Hematopoietic multipotent progenitor cell treated with erythropoietin and hydrocortisone succinate and interleukin-3 and kit ligand, for 17 days (in vitro differentiated cells): ENCODE measurements at regions not wholly inside any gene's neighbourhood (a gene's known extent, or its start where the extent isn't known, plus 50 kb on each side); places are given as distances from the start of the nearest gene placed in this dataset.
A peak's percentile ranks its signal among the peaks of the same experiment; 100 is the strongest.

ENCODE experiments used
- DNase-seq: peaks from one replicate; pipeline ENCODE4 v3.0.0-alpha.2; 2015; ENCODE audit warnings: low spot score

- no peak for DNase-seq
Observed at GRCh38 chr10:31081937-31082840, 50.5 kb upstream of the ZNF438 start.

DNA sequence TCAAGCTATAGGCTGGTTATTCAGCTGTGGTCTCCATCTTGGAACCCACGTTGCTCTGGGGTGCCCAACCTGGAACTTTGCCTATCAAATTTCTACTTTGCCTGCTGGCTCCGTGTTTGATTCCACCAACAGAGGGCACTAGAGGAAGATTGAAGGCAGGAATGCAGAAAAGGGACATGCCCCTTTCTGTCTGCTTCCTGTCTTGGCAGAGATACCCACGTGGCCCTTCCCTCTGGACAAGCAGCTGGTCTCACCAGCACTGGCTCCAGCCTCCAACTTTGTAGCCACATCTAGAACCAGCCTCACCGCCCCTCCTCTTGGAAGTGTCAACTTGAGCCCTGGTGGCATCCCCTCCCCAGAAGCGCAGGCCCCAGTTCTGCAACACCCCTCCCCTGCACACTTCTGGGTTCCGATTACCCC is 52.1 kb upstream of the ZNF438 start:
- DNase-seq: peak; percentile 11

- no peak for DNase-seq
Observed at GRCh38 chr10:31087011-31087410, 55.3 kb upstream of the ZNF438 start.

- DNase-seq: no peak
Observed at GRCh38 chr10:31087851-31088250, 56.2 kb upstream of the ZNF438 start.

DNA sequence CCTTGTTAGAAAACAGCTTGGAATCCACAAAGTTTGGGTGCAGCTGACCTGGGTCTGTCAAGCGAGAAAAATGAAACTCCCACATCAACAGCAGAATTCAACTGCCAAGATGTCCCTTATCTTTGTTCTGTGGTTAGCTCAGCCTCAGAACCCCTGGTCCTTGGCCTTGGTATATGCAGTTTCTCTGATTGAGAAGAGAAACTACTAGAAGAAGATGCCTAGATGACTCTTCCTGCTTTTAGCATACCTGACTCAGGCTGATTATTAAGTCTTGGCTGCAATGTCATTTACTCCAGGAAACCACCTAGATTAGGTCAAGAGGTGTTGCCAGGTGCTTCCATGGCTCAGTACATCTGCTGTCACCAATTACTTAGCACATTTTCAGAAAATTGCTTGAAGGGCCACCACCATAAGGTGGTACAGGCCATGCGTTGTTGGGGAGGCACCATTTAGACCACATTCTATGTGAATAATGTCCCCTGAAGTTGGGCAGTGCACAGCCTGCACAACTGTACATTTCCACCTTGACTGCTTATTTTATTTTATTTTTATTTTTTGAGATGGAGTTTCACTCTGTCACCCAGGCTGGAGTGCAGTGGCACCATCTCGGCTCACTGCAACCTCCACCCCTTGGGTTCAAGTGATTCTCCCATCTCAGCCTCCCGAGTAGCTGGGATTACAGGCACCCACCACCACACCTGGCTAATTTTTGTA is 59.4 kb upstream of the ZNF438 start:
- no peak for DNase-seq

DNA sequence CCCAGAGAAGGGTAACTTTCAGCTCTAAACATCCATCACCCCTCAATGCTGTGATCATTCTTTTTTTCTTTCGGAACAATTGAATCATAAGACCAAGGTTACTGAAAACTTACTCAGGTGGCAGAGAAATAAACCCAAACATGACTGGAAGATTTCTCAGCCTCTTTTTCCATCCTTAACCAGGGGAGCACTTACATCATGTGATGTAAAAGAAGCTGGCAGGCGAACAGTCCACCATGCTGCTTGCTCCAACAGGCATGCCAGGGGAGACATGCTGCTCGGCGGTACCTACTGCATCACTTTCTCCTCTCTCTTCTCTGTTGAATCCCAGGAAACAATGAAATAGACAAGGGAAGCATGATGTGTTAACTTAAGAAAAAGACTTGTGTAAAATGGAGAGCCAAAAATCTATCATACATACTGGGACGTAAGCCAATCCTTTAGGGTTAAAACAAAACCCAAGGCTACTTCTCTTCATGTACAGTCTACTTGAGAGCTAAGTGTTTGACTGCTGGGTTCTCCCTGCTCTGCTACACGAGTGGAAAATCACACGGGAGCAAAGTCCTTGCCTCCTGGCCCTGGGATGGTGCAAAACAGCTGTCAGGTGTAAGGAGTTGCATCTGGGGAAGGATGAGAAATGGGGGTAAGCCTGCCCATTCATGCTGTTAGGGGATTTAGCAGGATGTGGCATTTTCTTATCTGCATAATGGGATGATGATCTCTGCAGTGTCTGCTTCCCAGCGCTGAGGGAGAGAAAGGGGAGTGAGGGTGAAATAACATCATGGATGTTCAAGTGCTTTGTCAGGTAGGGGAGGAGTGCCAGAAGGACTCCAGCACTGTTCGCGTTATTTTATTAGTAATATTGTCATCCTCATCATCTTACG is 64.3 kb upstream of the ZNF438 start:
- no peak for DNase-seq

- DNase-seq: no peak
Observed at GRCh38 chr10:31098046-31098445, 66.4 kb upstream of the ZNF438 start.

DNA sequence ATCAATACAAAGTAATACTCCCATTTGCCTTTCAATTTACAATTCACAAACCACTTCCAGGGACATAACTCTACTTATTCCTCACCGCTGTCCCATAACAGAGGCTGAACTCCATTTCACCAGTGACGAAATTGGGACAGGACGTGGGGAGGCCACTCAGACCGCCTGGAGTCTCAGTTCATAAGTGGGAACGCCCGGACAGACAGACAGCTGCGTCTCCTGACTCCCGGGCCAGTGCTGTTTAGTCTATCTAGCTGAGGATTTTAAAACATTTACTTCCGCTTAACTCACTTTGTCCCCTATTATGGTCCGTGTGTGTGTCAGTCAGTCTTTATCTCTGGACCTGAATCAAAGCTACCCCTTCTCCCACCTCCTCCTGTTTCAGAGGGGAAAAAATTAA is 67.4 kb upstream of the ZNF438 start:
- DNase-seq: no peak

DNA sequence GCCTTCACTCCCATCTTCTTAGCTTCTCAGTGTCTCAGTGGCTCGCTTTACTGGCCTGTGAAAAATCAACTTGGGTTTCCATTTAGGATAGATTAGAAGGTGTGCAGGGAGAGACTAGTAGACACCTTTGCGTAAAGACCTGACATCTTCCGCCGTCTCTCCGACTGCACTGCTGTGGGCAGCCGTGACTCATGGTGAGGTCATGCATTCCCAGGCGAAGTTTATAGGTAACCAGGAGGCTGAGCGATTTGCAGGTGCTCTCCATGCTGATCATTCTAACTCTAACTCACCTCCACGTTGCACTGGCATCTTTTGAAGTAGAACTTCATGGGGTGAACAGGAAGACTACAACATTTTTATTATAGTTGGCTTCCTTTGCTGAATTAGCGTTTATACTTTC is 68.0 kb upstream of the ZNF438 start:
- no peak for DNase-seq

- DNase-seq: no peak
Observed at GRCh38 chr10:31100115-31100601, 68.5 kb upstream of the ZNF438 start.

GRCh38 chr10:31100662-31101061 is 69.0 kb upstream of the ZNF438 start:
- no peak for DNase-seq

DNA sequence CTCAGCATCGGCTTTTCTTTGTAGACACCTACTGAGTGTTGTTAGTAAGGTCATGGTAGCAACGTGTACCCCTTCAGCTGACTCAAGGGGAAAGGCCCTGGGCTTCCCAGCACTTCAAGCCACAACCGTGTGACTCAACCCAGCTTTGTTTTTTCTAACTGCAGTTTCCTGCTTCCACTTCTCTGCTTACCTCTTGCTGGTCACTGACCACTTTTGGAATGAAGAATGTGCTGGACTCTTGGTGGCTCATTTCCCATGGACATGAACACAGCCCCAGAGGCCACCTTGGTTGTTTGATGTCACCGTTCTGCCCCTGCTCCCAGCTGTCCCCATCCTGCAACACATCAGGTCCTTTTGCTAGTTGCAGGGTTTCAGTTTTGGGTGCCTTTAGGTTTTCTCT is 69.5 kb upstream of the ZNF438 start:
- no peak for DNase-seq

GRCh38 chr10:31102421-31102820 is 70.8 kb upstream of the ZNF438 start:
- no peak for DNase-seq

DNA sequence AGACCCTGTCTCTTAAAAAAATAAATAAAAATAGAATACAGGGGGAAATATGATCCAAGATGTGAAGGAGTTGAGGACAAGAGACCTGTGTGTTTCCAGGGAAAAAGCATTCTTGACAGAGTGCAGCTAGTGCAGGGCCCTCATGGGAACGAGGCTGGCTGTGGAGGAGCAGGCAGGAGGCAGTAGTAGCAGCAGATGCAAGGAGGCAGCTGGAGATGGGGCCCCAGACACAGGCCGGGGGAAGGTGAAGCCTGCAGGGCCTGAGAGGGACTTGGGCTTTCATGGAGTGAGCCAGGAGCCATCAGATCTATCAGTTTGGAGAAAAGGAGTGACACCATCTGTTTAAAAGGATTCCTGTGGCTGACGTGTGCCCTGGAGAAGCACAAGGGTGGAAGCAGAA is 71.4 kb upstream of the ZNF438 start:
- no peak for DNase-seq

DNA sequence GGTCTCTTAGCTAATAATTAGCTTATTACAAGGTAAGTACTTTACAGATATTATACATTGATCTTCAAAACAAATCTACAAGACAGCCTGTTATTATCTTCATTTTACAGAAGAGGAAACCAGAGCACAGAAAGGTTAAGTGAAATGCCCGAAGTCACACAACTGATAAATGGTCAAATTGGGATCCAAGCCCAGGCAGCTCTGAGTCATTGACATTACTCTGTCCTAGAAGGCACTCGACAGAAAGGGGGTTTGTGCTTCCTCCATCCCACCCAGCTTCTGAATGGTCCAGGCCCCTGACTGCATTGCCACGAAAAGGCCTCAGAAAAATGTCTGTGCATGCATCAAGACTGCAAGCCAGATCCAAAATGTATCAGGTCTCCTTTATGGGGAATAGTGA is 81.3 kb upstream of the ZNF438 start:
- DNase-seq: no peak

GRCh38 chr10:31116226-31116625 is 84.6 kb upstream of the ZNF438 start:
- no peak for DNase-seq

DNA sequence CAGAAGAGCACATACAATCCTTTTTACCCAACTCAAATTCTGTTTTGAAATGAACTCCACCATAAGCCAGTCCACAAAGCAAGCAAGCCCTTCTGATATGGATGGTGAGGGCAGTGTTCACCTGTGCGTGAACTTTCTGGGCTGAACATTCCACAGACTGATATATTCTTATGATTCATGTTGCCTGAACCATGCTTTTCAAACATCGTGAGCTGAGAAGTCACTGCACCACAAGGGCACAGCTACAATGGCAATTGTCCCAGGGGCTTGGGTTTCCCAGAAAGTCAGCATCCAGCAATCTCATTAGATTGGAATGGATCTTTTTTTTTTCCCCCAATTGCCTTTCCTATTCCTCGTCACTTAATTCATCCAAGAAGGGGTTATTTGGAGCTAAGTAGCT is 86.9 kb upstream of the ZNF438 start:
- no peak for DNase-seq

GRCh38 chr10:31120392-31120791 is 88.7 kb upstream of the ZNF438 start:
- no peak for DNase-seq

DNA sequence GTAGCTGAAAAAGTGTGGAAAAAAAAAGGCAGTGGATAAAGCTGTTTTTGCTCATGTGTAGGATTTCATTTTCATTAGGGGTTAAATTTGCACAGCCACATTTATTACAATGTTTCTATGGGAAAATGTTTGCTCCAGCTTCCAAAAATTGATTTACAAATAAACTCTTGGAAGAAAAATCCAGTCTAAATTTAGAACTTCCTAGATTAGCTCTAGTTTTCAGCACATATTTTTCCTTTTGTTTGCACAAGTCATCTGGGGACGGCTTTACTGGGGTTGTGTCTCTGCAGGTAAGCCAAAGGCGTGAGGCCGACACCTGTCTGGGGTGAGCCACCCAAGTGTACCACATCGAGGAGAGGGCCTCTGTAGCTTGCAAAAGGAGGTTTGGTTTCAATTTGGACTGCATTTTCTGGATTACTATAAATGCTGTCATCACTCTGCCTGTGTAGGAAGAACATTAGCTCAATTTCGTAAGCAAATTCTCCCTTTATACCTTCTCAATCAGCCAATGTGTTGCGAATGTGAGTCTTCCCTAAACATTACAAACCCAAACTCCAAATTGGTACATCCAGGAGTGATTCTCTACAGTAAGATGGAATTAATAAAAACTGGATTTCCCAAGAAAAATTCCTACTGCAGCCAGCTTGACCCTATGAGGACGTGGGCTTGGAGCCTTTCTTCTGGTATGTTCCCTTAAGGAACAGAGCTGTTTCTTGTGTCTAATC is 89.5 kb upstream of the ZNF438 start:
- no peak for DNase-seq

- DNase-seq: no peak
Observed at GRCh38 chr10:31121757-31122577, 90.3 kb upstream of the ZNF438 start.

DNA sequence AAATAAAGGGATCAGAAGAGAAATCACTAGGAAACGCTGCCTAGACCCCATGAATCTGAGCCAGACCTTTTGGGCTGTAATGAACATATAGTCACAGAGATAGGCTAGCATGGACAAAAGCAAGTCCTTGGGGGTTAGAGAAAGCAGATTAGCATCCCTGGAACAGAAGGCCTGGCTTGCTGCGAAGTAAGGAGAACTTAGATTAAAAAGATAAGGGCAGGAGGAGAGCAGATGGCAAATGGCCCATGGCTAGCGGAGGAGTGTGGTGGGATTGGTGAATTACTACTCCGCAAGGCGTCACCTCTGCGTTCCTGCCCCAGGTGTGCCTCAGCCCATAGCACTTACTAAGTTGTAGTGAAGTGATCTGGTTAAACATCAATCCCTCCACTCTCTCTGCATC is 92.3 kb upstream of the ZNF438 start:
- DNase-seq: no peak
